ENCODE measurements at regions not wholly inside any gene's neighbourhood (a gene's known extent, or its start where the extent isn't known, plus 50 kb on each side); places are given as distances from the start of the nearest gene placed in this dataset.
A peak's percentile ranks its signal among the peaks of the same experiment; 100 is the strongest.

DNA sequence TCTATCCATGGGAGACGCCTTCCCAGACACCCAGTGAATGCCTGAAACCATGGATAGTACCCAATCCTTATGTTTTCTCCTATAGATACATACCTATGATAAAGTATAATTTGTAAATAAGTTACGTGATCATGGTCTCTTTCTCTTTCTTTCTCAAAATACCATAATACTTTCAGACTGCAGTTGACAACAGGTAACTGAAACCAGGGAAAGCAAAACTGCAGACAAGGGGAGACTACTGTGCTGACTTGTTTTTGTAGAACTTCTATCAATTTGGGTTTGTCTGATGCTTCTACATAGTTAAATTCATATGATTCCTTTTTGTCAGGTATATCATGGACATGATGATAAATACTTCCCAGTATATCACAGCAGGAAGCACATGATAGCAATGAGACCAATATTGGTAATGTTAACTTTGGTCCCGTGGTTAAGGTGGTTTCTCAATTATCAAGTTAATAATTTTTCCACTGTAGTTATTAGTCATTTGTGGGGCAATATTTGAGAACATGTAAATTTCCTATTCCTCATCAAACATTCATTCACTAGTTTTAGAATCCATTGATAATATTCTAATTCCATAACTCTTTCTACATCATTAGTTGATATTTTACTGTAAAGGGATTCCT, 298.0 kb upstream of the TET2 start:
- no peak for DNase-seq (ENCODE audit: low read depth in 2 of 2)
- TF ChIP-seq, protein P1, sequence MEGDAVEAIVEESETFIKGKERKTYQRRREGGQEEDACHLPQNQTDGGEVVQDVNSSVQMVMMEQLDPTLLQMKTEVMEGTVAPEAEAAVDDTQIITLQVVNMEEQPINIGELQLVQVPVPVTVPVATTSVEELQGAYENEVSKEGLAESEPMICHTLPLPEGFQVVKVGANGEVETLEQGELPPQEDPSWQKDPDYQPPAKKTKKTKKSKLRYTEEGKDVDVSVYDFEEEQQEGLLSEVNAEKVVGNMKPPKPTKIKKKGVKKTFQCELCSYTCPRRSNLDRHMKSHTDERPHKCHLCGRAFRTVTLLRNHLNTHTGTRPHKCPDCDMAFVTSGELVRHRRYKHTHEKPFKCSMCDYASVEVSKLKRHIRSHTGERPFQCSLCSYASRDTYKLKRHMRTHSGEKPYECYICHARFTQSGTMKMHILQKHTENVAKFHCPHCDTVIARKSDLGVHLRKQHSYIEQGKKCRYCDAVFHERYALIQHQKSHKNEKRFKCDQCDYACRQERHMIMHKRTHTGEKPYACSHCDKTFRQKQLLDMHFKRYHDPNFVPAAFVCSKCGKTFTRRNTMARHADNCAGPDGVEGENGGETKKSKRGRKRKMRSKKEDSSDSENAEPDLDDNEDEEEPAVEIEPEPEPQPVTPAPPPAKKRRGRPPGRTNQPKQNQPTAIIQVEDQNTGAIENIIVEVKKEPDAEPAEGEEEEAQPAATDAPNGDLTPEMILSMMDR (IDR thresholded peaks at IDR 0.05; ENCODE audit: low read depth, low read length), result no peak
- H3K4me3 ChIP-seq (replicated peaks in 1 of 2; ENCODE audit: low read depth in 2 of 2, low read length in 2 of 2), result no peak overlapping the region

DNA sequence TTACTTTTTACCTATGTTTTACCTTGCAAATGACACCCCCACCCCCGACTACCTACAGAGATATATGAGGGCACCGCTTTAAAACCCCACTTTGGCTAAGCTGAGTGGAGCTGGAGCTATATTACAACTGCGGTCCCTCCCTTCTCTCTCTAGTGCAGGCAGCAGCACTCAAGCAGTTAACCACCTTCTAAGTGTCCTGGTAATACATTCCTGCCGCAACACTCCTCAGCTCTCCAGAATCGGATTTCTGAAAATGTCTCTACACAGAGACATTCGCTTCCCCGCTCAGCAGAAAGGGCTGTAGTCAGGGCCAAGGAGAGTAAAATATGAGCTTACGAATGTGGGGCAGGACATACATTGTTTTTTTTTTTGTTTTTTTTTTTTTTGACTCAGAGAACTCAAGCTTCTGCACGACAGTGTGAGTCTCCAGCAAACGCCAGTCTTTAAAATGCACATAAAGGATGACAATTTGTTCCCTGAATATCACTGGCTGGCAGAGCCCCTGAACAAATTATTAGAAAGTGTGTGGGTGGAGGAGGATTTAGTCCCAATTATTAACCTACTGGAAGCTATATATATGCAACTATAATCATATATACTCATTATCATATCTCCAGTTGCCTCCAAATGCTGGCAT, 287.0 kb upstream of the TET2 start:
- DNase-seq (ENCODE audit: low read depth in 2 of 2), result no peak
- TF ChIP-seq, protein P1 (IDR thresholded peaks at IDR 0.05; ENCODE audit: low read depth, low read length), result no peak
- no peak overlapping the region for H3K4me3 ChIP-seq (replicated peaks in 1 of 2; ENCODE audit: low read depth in 2 of 2, low read length in 2 of 2)

DNA sequence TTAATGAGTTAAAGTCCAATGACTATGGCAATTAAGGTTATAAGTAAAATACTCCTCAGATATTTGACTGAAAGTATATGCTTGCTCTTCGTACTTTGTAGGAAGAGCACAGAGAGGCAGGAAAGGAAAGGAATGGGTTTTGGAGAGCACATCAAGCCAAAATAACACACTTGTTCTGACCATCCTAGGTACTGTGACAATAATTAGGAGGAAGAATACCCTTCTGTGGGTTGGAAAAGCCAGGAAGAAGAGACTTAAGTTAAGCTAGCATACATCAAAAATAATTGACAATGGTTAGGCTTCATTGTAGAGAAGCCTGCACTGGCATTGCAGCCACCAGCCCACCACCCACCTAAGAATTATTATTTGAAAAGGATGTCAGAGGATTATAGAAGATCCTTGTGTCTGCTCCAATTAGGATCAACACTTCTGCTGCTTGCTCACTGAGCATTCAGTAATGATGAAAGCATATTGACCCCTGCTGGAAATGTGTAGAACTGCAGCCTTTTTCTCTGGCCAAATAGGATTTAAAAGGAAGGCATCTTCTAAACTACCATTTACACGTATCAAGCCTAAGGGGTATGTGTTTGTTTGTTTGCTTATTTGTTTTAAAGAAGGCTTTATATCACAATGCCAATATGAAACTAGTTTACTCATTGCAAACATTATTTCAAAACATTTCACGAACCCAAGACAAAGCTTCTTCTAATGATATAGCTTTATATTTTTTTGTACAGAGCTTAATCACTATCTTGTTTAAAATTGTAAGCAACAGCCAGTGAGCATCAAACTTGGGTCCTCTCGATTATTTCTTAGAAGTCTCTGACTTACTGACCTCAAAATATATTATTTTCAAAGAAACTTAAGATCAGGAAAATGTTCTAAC, 286.2 kb upstream of the TET2 start:
- TF ChIP-seq, protein P1 (IDR thresholded peaks at IDR 0.05; ENCODE audit: low read depth, low read length), result peak; percentile 88
- no peak overlapping the region for H3K4me3 ChIP-seq (replicated peaks in 1 of 2; ENCODE audit: low read depth in 2 of 2, low read length in 2 of 2)
- peak; percentile 79 to 82 for DNase-seq (ENCODE audit: low read depth in 2 of 2)

DNA sequence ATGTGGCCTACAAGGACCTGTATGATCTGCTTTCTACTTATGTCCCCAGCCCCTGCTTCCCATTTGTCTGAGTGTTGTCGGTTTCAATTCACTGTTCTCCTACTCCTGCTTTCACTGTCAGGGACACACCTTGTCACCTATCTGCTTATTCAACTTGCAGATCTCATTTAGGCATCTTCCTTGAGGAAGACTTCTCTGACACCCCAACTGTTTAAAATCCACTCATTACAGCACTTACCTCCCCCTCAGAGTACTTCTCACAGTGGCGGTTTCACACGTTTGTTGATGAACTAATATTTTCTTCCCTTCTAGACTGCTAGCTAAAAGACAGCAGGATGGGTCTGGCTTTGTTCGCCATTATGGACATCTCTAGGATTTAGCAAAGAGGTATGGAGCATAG, 279.9 kb upstream of the TET2 start:
- TF ChIP-seq, protein P1 (IDR thresholded peaks at IDR 0.05; ENCODE audit: low read depth, low read length), result no peak
- DNase-seq (ENCODE audit: low read depth in 2 of 2), result no peak
- no peak overlapping the region for H3K4me3 ChIP-seq (replicated peaks in 1 of 2; ENCODE audit: low read depth in 2 of 2, low read length in 2 of 2)

DNA sequence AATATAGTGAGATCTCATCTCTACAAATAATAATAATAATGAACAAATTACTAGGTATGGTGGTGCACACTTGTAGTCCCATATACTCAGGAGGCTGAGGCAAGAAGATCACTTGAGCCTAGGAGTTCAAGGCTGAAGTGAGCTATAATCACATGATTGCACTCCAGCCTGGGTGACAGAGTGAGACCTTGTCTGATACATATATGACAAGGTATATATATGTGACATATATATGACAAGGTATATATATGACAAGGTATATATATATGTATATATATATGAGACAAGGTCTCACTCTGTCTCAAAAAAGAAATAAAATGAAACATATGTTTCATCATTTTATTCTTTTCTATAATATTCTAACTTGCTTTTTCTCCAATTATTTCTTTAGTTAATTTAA, 278.1 kb upstream of the TET2 start:
- DNase-seq (ENCODE audit: low read depth in 2 of 2), result no peak
- H3K4me3 ChIP-seq (replicated peaks in 1 of 2; ENCODE audit: low read depth in 2 of 2, low read length in 2 of 2), result no peak overlapping the region
- TF ChIP-seq, protein P1 (IDR thresholded peaks at IDR 0.05; ENCODE audit: low read depth, low read length), result no peak

DNA sequence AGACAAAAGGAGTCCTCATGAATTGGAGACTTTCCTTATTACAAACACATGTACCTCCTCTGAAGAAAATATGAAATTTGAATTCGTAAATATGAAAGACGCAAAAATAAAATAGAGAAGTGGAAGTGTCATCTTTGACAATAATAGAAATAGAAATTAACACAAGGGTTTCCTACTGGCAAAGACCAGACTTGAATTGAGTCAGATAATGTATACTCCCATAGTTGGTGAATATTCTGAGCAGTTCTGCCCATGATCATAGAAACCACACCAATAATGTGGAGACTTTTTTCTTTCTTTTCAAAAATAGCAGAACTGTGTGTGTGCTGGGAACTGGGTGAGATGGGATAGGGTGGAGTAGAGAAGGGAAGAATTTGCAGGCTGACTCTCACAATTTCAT, 277.7 kb upstream of the TET2 start:
- no peak for DNase-seq (ENCODE audit: low read depth in 2 of 2)
- H3K4me3 ChIP-seq (replicated peaks in 1 of 2; ENCODE audit: low read depth in 2 of 2, low read length in 2 of 2), result no peak overlapping the region
- TF ChIP-seq, protein P1 (IDR thresholded peaks at IDR 0.05; ENCODE audit: low read depth, low read length), result no peak
